OCI-LY3 (cell line): ENCODE measurements at regions not wholly inside any gene's neighbourhood (a gene's known extent, or its start where the extent isn't known, plus 50 kb on each side); places are given as distances from the start of the nearest gene placed in this dataset.

Source experiments
- H2AFZ ChIP-seq: fragments of 200-600, 300-600 bp; shearing (Covaris generic); 2 replicates; pipeline ENCODE4 v1.6.0; 2014; ENCODE audit warnings: antibody characterized with exemption, low read depth, low read length
- H3K27ac ChIP-seq: fragments of 200-600, 300-600 bp; sonication (generic); 2 replicates; pipeline ENCODE4 v1.5.1; 2014; ENCODE audit warnings: mild to moderate bottlenecking, low read length, moderate library complexity, mixed read lengths
- H3K27me3 ChIP-seq: fragments of 200-600, 300-600 bp; sonication (generic); 2 replicates; pipeline ENCODE4 v1.6.1; 2014; ENCODE audit warnings: low read depth, low read length, mixed read lengths
- H3K36me3 ChIP-seq: fragments of 200-600, 300-600 bp; sonication (generic); replicated peaks from 2 replicates; pipeline ENCODE3; 2014; ENCODE audit warnings: low read depth, low read length, mixed read lengths
- H3K4me1 ChIP-seq: fragments of 300-600, 200-600 bp; sonication (generic); 2 replicates; pipeline ENCODE4 v1.6.1; 2014; ENCODE audit warnings: low read length, mixed read lengths
- H3K4me2 ChIP-seq: fragments of 200-600, 300-600 bp; sonication (generic); 2 replicates; pipeline ENCODE4 v1.6.1; 2014; ENCODE audit warnings: low read length, mixed read lengths
- H3K4me3 ChIP-seq: fragments of 300-600, 200-600 bp; sonication (generic); 2 replicates; pipeline ENCODE4 v1.5.1; 2014; ENCODE audit warnings: antibody characterized with exemption, mild to moderate bottlenecking, low read length, moderate library complexity
- H3K79me2 ChIP-seq: fragments of 300-600, 200-600 bp; shearing (Covaris generic); 2 replicates; pipeline ENCODE4 v1.6.1; 2014; ENCODE audit warnings: mild to moderate bottlenecking, low read length, mixed read lengths
- H3K9ac ChIP-seq: fragments of 300-600, 200-600 bp; shearing (Covaris generic); 2 replicates; pipeline ENCODE4 v1.6.0; 2014; ENCODE audit warnings: mild to moderate bottlenecking, low read length, moderate library complexity
- H3K9me3 ChIP-seq: fragments of 200-600, 300-600 bp; shearing (Covaris generic); 2 replicates; pipeline ENCODE4 v1.6.1; 2014; ENCODE audit warnings: low read length, mixed read lengths; ENCODE audit not compliant: insufficient read depth
- H4K20me1 ChIP-seq: fragments of 200-600, 300-600 bp; sonication (generic); 2 replicates; pipeline ENCODE4 v1.6.1; 2016; ENCODE audit warnings: low read length, mixed read lengths; ENCODE audit not compliant: insufficient read depth
- EZH2phosphoT487 ChIP-seq: fragments of 200-600 bp; shearing (Covaris generic); IDR thresholded peaks from 2 replicates; pipeline ENCODE4 v1.6.1; 2018; ENCODE audit warnings: antibody characterized with exemption, mixed run types, low read depth
- TF ChIP-seq, protein P1 (sequence below): fragments of 200-600, 300-600 bp; sonication (generic); IDR thresholded peaks from 2 replicates; pipeline ENCODE4 v1.5.1; 2014; ENCODE audit warnings: antibody characterized with exemption, low read length, low read depth

DNA sequence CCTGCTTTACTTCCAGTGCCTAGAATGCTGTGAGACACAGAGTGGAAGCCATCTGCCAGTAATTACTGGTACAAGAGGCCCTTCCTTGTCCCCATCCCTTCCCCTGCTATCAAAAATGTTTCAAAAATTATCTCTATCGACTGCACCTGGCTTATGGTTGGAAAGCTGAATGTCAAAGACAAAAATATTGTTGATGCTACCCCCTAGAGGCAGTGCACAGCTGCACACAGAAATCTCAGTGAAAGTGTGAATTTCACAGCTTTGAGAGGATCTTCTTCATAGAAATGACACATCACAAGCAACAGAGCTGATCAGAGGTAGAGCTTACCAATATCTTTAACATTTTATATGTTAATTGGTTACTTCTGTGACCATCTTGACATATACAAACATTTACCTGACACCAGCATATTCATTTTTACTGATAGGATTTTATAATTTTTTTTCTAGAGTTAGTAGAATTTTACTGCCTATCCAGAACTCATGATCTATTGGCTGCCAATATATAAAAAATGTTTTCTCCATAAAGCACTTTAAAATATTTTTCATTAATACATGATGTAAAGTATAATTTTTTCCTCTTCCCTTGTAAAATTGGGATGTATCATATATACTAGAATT is 138.0 kb downstream of the AACS start:
- no peaks in the 10 kb centered on the region for H3K36me3 ChIP-seq
- H3K27ac ChIP-seq = no peak overlapping the region
- H4K20me1 ChIP-seq = no peaks in the 10 kb centered on the region
- H3K4me3 ChIP-seq = no peak overlapping the region
- H3K9ac ChIP-seq = no peak overlapping the region
- H3K9me3 ChIP-seq = no peaks in the 10 kb centered on the region
- peaks cover 40% of the 10 kb centered on the region for H3K27me3 ChIP-seq
- no peaks in the 10 kb centered on the region for H3K79me2 ChIP-seq
- no peaks in the 10 kb centered on the region for H3K4me1 ChIP-seq
- H2AFZ ChIP-seq = no peak overlapping the region
- H3K4me2 ChIP-seq = no peak overlapping the region
- no peak for TF ChIP-seq EZH2phosphoT487
- TF ChIP-seq, protein P1, sequence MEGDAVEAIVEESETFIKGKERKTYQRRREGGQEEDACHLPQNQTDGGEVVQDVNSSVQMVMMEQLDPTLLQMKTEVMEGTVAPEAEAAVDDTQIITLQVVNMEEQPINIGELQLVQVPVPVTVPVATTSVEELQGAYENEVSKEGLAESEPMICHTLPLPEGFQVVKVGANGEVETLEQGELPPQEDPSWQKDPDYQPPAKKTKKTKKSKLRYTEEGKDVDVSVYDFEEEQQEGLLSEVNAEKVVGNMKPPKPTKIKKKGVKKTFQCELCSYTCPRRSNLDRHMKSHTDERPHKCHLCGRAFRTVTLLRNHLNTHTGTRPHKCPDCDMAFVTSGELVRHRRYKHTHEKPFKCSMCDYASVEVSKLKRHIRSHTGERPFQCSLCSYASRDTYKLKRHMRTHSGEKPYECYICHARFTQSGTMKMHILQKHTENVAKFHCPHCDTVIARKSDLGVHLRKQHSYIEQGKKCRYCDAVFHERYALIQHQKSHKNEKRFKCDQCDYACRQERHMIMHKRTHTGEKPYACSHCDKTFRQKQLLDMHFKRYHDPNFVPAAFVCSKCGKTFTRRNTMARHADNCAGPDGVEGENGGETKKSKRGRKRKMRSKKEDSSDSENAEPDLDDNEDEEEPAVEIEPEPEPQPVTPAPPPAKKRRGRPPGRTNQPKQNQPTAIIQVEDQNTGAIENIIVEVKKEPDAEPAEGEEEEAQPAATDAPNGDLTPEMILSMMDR = peak; percentile 64

DNA sequence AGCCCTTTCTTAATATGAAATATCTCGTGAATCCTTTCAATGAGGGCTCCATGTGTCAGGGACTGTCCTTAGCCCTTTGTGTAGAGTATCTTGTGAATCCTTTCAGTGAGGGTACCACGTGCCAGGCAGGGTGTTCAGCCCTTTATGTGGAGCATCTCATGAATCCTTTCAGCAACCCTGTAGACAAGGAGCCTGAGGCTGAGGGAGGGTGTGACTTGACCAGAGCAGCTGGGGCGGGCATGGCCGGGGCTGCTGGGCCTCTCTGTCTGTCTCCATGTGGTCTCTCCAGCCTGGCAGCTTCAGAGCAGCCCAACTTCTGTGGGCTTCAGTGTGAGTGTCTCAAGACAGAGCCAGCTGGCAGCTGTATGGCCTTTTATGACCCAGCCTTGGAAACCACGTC is 140.2 kb downstream of the AACS start:
- Histone ChIP-seq H3K27ac (no peak overlapping the region), H3K4me2 (no peak overlapping the region), H3K9me3 (no peaks in the 10 kb centered on the region), H3K4me3 (no peak overlapping the region), H3K36me3 (no peaks in the 10 kb centered on the region), H3K4me1 (no peaks in the 10 kb centered on the region), H3K27me3 (peaks cover 20% of the 10 kb centered on the region; the same call in 1 of the 2 replicates), H2AFZ (no peak overlapping the region), H4K20me1 (no peaks in the 10 kb centered on the region), H3K79me2 (no peaks in the 10 kb centered on the region), H3K9ac (no peak overlapping the region)
- TF ChIP-seq, protein P1 = no peak
- no peak for TF ChIP-seq EZH2phosphoT487

DNA sequence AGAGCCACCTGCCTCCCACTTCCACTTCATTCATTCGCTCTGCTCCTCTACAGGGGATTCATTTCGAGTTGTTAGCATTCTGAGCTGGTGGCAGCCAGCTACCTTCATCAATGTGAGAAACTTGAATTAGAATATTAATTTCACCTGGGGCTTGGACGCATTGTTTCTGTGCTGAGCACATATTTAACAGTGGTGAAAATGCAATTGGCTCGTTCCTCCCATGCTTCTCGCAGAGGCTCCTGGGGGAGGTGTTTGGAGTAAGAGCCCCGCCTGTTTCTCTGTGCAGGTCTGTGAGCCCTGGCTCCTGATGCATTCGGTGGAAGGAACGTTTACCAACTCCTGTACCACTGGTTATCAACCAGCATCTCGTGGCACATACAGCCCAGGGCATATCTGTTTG is 141.5 kb downstream of the AACS start:
- H3K9me3 ChIP-seq = no peaks in the 10 kb centered on the region
- TF ChIP-seq, protein P1 = no peak
- TF ChIP-seq EZH2phosphoT487 = no peak
- H3K4me1 ChIP-seq = no peaks in the 10 kb centered on the region
- H4K20me1 ChIP-seq = no peaks in the 10 kb centered on the region
- no peak overlapping the region for H3K9ac ChIP-seq
- no peak overlapping the region for H3K27ac ChIP-seq
- H2AFZ ChIP-seq = no peak overlapping the region
- H3K79me2 ChIP-seq = no peaks in the 10 kb centered on the region
- H3K36me3 ChIP-seq = no peaks in the 10 kb centered on the region
- no peak overlapping the region for H3K4me3 ChIP-seq
- peaks cover 15% of the 10 kb centered on the region; the same call in 1 of the 2 replicates for H3K27me3 ChIP-seq
- H3K4me2 ChIP-seq = no peak overlapping the region

DNA sequence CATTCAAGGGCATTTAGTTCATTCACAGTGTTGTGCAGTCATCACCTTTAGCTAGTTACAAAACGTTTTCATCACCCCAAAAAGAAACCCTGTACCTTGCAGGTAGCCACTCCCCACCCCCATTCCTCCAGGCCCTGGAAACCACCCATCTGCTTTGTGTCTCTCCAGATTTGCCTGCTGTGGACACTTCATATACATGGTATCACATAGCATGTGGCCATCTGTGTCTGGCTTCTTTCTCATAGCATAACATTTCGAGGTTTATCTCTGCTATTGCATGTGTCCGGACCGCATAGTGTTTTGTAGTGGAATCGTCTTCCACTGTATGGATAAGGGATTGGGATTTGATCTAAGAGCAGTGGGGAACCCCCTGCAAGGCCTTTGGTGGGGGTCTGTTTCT is 143.1 kb downstream of the AACS start:
- H4K20me1 ChIP-seq = no peaks in the 10 kb centered on the region
- no peak overlapping the region for H3K27ac ChIP-seq
- no peaks in the 10 kb centered on the region for H3K36me3 ChIP-seq
- no peak for TF ChIP-seq EZH2phosphoT487
- TF ChIP-seq, protein P1 = no peak
- peaks cover 12% of the 10 kb centered on the region; the same call in 1 of the 2 replicates for H3K27me3 ChIP-seq
- H3K9me3 ChIP-seq = no peaks in the 10 kb centered on the region
- H3K4me3 ChIP-seq = no peak overlapping the region
- no peak overlapping the region for H3K4me2 ChIP-seq
- no peaks in the 10 kb centered on the region for H3K4me1 ChIP-seq
- no peak overlapping the region for H3K9ac ChIP-seq
- no peak overlapping the region for H2AFZ ChIP-seq
- no peaks in the 10 kb centered on the region for H3K79me2 ChIP-seq
